ENCODE measurements at regions not wholly inside any gene's neighbourhood (a gene's known extent, or its start where the extent isn't known, plus 50 kb on each side); places are given as distances from the start of the nearest gene placed in this dataset.

- TF ChIP-seq CTCF (IDR thresholded peaks at IDR 0.05) = no peak
Observed at GRCh38 chr16:85353013-85353412, 240.7 kb upstream of the CIBAR2 start.

GRCh38 chr16:85353839-85354685, 241.8 kb upstream of the CIBAR2 start:
- no peak for TF ChIP-seq CTCF (IDR thresholded peaks at IDR 0.05)

- no peak for TF ChIP-seq CTCF (IDR thresholded peaks at IDR 0.05)
Observed at GRCh38 chr16:85354686-85355514, 242.6 kb upstream of the CIBAR2 start.

DNA sequence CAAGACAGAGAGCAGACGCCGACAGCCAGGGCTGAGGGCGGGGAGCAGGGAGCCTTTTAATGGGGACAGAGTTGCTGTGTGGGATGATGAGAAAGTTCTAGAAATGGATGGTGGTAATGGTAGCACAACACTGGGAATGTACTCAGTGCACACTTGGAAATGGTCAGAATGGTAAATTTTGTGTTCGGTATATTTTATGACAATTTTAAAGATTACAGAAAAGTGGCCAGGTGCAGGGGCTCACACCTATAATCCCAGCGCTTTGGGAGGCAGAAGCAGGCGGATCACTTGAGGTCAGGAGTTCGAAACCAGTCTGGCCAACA, 243.2 kb upstream of the CIBAR2 start:
- no peak for TF ChIP-seq CTCF (IDR thresholded peaks at IDR 0.05)

DNA sequence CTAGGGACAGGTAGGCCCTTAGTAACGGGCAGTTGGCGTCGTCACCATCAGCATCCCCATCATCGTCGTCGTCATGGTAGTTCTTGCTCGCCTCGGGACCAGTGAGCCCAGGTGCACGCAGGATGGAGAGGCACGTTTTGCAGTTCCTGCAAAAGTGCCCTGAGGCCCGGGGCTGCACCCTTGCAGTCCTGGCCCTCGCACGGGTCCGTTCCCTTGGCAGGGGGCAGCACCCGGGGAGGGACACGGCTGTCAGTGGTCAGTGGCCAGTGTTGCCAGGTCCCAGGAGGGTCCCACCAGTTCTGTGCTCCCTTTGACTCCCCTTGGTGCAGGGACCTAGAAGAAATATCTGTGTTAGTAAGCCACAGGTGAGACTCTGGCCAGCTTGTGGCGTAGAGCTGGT, 243.9 kb upstream of the CIBAR2 start:
- TF ChIP-seq CTCF (IDR thresholded peaks at IDR 0.05) = no peak

DNA sequence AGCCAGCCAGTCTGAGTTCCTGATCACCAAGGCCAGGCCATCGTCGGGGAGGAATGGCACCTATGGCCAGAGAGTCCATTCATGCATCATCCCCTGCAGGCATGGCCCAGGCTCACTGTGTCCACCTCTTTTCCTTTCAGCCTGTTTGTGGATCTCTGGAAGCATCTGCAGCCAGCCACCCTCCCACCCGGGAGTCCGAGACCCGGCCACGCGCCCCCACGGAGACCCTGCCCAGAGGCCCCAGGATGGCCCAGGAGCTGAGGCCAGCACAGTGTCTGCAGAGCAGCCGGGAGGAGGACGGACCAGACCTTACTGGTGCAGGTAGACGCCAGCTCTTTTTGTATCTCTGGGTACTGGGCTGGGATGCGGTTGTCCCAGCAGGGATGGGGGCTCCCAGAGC, 245.1 kb upstream of the CIBAR2 start:
- TF ChIP-seq CTCF (IDR thresholded peaks at IDR 0.05) = no peak

DNA sequence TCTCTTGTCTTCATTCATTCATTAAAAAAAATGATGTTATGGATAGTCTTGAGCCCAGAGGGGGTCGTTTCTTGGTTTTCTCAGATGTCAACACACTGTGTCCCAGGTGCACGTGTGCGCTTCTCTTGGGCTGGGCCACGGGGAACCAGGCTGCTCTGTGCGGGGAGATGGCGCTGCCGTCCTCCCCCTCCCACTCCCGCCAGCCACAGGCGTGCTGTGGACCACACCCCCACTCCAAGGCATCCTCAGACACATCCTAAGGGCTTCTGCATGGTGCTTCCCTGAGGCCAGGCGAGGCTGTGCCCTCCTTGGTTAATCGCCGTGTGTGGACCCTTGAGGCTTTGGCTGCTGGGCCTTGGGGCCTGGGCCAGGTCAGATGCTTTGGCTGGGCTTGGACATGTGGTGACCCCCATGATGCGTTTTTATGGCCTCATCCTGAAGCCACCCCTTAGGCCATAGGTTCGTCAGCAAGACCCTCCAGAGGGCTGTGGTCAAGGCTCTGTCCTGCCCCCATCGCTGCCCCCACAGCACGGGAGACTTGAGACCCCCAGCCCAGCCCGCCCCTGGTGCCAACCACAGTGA, 245.7 kb upstream of the CIBAR2 start:
- no peak for TF ChIP-seq CTCF (IDR thresholded peaks at IDR 0.05)

Data from LNCAP (cell line).